OCI-LY7 (cell line): ENCODE measurements at regions not wholly inside any gene's neighbourhood (a gene's known extent, or its start where the extent isn't known, plus 50 kb on each side); places are given as distances from the start of the nearest gene placed in this dataset.

ENCODE experiments used
- BruUV-seq: library from RNA; stranded (reverse); fragments of 400-500 nt; replicated peaks from 2 replicates; lab custom pipeline; 2021; lab: Mats Ljungman, UMichigan
- CTCF ChIA-PET: fragments of 300-600 bp; sonication (Branson Sonifier 250); formaldehyde crosslinking; loops from one replicate; lab custom pipeline; 2022; ENCODE audit warnings: antibody characterized with exemption; ENCODE audit not compliant: unreplicated experiment; lab: Charles Lee
- POLR2A ChIA-PET: fragments of 300-600 bp; sonication (Branson Sonifier 250); formaldehyde crosslinking; loops from one replicate; lab custom pipeline; 2022; ENCODE audit warnings: antibody characterized with exemption; lab: Charles Lee
- DNase-seq: peaks from one replicate; pipeline ENCODE4 v3.0.0-alpha.2; 2015; ENCODE audit warnings: low spot score
- H2AFZ ChIP-seq: fragments of 200-600 bp; sonication (generic), shearing (Covaris generic); 2 replicates; pipeline ENCODE4 v1.6.1; 2014; ENCODE audit warnings: mild to moderate bottlenecking, antibody characterized with exemption, low read length, moderate library complexity
- H3K27ac ChIP-seq: fragments of 200-600 bp; sonication (generic); 2 replicates; pipeline ENCODE4 v1.5.1; 2014; ENCODE audit warnings: mixed run types, low read depth, mild to moderate bottlenecking, moderate library complexity, low read length, inconsistent platforms; ENCODE audit not compliant: poor library complexity, severe bottlenecking
- H3K36me3 ChIP-seq: fragments of 200-600 bp; sonication (generic); 2 replicates; pipeline ENCODE4 v1.6.1; 2014; ENCODE audit warnings: mild to moderate bottlenecking, antibody characterized with exemption, low read length, moderate library complexity, mixed read lengths; ENCODE audit not compliant: insufficient read depth
- H3K4me1 ChIP-seq: fragments of 200-600 bp; sonication (generic); 2 replicates; pipeline ENCODE4 v1.5.1; 2014; ENCODE audit warnings: mild to moderate bottlenecking, low read length; ENCODE audit not compliant: insufficient read depth, poor library complexity, severe bottlenecking
- H3K4me2 ChIP-seq: fragments of 200-600 bp; sonication (generic); 2 replicates; pipeline ENCODE4 v1.6.1; 2014; ENCODE audit warnings: mild to moderate bottlenecking, low read length
- H3K4me3 ChIP-seq: fragments of 200-600 bp; sonication (generic); 2 replicates; pipeline ENCODE4 v1.5.1; 2014; ENCODE audit warnings: mild to moderate bottlenecking, low read depth, low read length; ENCODE audit not compliant: poor library complexity, severe bottlenecking
- H3K79me2 ChIP-seq: fragments of 200-600 bp; sonication (generic); 2 replicates; pipeline ENCODE4 v1.6.1; 2016; ENCODE audit warnings: low read depth, mild to moderate bottlenecking, low read length, moderate library complexity, mixed read lengths; ENCODE audit not compliant: insufficient read depth
- H3K9me2 ChIP-seq: fragments of 200-600 bp; sonication (generic); 2 replicates; pipeline ENCODE4 v1.6.1; 2016; ENCODE audit warnings: mild to moderate bottlenecking, low read length, mixed read lengths; ENCODE audit not compliant: insufficient read depth
- H3K9me3 ChIP-seq: fragments of 200-600 bp; sonication (generic); 2 replicates; pipeline ENCODE4 v1.6.1; 2014; ENCODE audit warnings: mild to moderate bottlenecking, mixed run types, low read length, mixed read lengths
- H4K20me1 ChIP-seq: fragments of 200-600 bp; sonication (generic); 2 replicates; pipeline ENCODE4 v1.6.1; 2014; ENCODE audit warnings: mild to moderate bottlenecking, antibody characterized with exemption, low read length, moderate library complexity, mixed read lengths; ENCODE audit not compliant: insufficient read depth
- EZH2phosphoT487 ChIP-seq: fragments of 200-600 bp; sonication (generic); IDR thresholded peaks from 2 replicates; pipeline ENCODE4 v1.6.1; 2018; ENCODE audit warnings: low read depth, borderline replicate concordance, mild to moderate bottlenecking, mixed run types, antibody characterized with exemption, low read length, moderate library complexity, mixed read lengths
- intact Hi-C: fragments of 100-400 bp; cut with micrococcal nuclease; formaldehyde crosslinking; loops from one replicate; pipeline ENCODE4 v1.10.0; 2022; ENCODE audit not compliant: unreplicated experiment
- TF ChIP-seq, protein P1 (sequence below): fragments of 200-600 bp; sonication (generic); conservative IDR thresholded peaks from 2 replicates; pipeline ENCODE4 v1.5.1; 2014; ENCODE audit warnings: mild to moderate bottlenecking, antibody characterized with exemption, low read length, moderate library complexity, mixed read lengths

DNA sequence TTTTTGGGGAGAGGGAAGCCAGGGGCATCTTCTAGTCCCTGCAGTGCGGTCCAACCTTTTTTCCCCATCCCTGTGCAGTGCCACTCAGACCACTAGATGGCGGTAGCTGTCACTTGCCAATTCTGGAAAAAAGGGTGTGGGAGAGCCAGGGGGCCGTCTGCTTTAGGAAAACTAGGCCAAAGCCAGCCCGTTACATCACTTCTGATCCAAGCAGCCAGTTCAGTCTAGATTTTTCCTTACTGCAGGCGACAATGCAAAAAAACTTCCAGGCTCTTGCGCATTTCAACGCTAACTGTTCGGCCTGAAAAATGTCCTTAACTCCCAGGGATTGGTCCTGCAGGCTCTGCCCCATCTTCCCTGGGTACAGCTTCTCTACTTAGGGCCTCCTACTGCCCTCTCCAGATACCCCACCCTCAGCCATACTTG lies 69.2 kb upstream of the CES5A start:
- H3K79me2 ChIP-seq, result no peaks in the 10 kb centered on the region
- TF ChIP-seq, protein P1, sequence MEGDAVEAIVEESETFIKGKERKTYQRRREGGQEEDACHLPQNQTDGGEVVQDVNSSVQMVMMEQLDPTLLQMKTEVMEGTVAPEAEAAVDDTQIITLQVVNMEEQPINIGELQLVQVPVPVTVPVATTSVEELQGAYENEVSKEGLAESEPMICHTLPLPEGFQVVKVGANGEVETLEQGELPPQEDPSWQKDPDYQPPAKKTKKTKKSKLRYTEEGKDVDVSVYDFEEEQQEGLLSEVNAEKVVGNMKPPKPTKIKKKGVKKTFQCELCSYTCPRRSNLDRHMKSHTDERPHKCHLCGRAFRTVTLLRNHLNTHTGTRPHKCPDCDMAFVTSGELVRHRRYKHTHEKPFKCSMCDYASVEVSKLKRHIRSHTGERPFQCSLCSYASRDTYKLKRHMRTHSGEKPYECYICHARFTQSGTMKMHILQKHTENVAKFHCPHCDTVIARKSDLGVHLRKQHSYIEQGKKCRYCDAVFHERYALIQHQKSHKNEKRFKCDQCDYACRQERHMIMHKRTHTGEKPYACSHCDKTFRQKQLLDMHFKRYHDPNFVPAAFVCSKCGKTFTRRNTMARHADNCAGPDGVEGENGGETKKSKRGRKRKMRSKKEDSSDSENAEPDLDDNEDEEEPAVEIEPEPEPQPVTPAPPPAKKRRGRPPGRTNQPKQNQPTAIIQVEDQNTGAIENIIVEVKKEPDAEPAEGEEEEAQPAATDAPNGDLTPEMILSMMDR, result peak; percentile 96
- no peak for TF ChIP-seq EZH2phosphoT487
- H3K4me1 ChIP-seq, result no peaks in the 10 kb centered on the region
- H3K4me3 ChIP-seq, result no peak overlapping the region
- no peaks in the 10 kb centered on the region for H4K20me1 ChIP-seq
- POLR2A ChIA-PET, result no interaction called here
- intact Hi-C loops, result loop anchor here (1.0 kb wide), 1 partner anchor 374 kb away; no protein-coding TSS in a partner anchor
- H3K27ac ChIP-seq, result no peak overlapping the region
- no peak overlapping the region for H3K4me2 ChIP-seq
- no peaks in the 10 kb centered on the region for H3K9me3 ChIP-seq
- CTCF ChIA-PET, result no interaction called here
- no peaks in the 10 kb centered on the region for H3K36me3 ChIP-seq
- H3K9me2 ChIP-seq, result no peaks in the 10 kb centered on the region
- H2AFZ ChIP-seq, result no peak overlapping the region
- no TSS peak for BruUV-seq
- peak; percentile 39 for DNase-seq

DNA sequence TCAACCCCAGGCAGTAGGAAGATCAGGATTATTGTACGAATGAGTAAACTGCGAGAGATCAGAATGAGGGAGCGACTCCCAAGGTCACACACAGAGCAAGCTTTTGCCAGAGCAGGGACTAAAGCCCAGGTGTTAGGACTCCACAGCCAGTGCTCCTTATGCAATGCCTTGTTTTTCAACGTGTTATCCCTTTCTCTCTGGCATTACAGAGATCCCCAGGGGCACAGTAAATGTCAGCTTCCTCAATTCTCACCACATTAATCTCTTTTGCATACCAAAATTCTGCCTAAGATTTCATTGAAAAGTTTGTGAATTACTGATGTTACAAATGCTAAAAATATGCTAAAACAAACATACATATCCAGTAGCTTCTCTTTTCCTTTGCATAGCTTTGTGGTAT lies 68.1 kb upstream of the CES5A start:
- DNase-seq, result no peak
- Histone ChIP-seq H3K4me3 (no peak overlapping the region), H3K9me2 (no peaks in the 10 kb centered on the region), H3K36me3 (no peaks in the 10 kb centered on the region), H3K9me3 (no peaks in the 10 kb centered on the region), H2AFZ (no peak overlapping the region), H4K20me1 (no peaks in the 10 kb centered on the region), H3K27ac (no peak overlapping the region), H3K4me2 (no peak overlapping the region), H3K79me2 (no peaks in the 10 kb centered on the region), H3K4me1 (no peaks in the 10 kb centered on the region)
- BruUV-seq, result no TSS peak
- ChIA-PET POLR2A (interaction anchor here (0.7 to 1.0 kb wide), 2 partner anchors 18 to 31 kb away, joined by 3 read pairs; no protein-coding TSS in a partner anchor), CTCF (no interaction called here)
- TF ChIP-seq, protein P1, result no peak
- no peak for TF ChIP-seq EZH2phosphoT487
- intact Hi-C loops, result no loop called here

DNA sequence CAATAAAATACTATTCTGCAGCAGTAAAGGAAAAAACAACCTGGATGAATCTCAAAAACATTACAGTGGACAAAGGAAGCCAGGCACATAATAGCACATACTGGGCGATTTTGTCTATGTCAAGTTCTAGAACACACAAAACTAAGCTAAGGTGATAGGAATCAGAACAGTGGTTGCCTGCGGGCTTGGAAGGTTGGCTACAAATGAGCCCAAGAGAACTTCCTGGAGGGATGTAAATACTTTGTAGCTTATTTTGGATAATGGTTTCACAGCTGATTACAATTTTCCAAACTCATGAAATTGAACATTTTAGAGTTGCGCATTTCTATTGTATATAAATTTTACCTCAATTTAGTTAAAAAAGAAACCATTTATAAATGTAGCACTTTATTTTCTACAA lies 67.6 kb upstream of the CES5A start:
- ChIA-PET CTCF (no interaction called here), POLR2A (interaction anchor here (0.7 to 1.0 kb wide), 2 partner anchors 19 to 31 kb away, joined by 3 read pairs; no protein-coding TSS in a partner anchor)
- Histone ChIP-seq H2AFZ (no peak overlapping the region), H3K9me2 (no peaks in the 10 kb centered on the region), H3K9me3 (no peaks in the 10 kb centered on the region), H3K4me3 (no peak overlapping the region), H3K4me1 (no peaks in the 10 kb centered on the region), H3K4me2 (no peak overlapping the region), H3K79me2 (no peaks in the 10 kb centered on the region), H3K27ac (no peak overlapping the region), H3K36me3 (no peaks in the 10 kb centered on the region), H4K20me1 (no peaks in the 10 kb centered on the region)
- no TSS peak for BruUV-seq
- TF ChIP-seq EZH2phosphoT487, result no peak
- TF ChIP-seq, protein P1, result no peak
- DNase-seq, result no peak
- intact Hi-C loops, result no loop called here
